ENCODE measurements at regions not wholly inside any gene's neighbourhood (a gene's known extent, or its start where the extent isn't known, plus 50 kb on each side); places are given as distances from the start of the nearest gene placed in this dataset.
"Not testable (repeated sequence)": the region's sequence is repeated elsewhere in the genome, so short reads cannot be mapped to it uniquely, and the experiment has no call there.

DNA sequence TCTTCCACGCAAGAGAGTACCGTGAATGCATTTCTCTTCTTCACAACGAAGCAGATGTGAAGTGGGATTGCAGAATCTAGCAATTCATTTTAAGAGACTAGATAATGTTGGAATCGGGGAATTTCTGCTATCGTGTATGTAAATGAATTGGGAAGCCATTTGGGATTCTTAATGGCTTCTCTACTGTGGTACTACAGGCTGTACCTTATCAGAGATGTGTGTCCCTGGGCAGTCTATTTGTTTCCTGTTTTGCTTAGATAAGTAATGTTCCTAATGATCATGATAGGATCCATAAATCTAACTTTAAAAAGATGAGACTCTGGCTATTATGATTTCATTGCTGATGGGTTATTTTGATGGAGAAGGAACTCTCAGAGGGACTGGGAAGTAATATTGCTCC, 320.6 kb downstream of the REEP3 start:
- TF ChIP-seq CTCF (IDR thresholded peaks at IDR 0.05; ENCODE audit: low read depth, low read length, missing control alignments): no peak
- no peak for DNase-seq (ENCODE audit: low read depth)
- no peak overlapping the region for H3K4me3 ChIP-seq (ENCODE audit: low read depth, low read length)

DNA sequence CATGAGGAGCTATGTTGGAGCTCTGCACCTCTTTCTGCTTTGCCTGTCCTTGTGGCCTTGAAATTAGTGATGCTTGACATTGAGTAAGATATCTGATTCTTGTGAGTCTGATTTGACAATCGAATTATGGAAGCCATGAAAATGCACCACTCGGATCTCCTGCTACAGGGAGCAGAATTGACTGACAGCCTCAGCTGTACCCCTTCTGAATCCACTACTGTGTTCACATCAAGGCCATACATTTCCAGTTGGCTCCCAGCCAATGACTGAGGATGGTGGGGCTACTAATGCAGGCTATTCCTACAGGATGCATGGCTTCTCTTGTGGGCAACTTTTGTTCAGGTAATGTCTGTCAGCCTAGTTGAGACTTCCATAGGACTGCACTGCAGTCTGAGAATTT, 321.9 kb downstream of the REEP3 start:
- TF ChIP-seq CTCF (IDR thresholded peaks at IDR 0.05; ENCODE audit: low read depth, low read length, missing control alignments): no peak
- no peak overlapping the region for H3K4me3 ChIP-seq (ENCODE audit: low read depth, low read length)
- DNase-seq (ENCODE audit: low read depth): no peak

DNA sequence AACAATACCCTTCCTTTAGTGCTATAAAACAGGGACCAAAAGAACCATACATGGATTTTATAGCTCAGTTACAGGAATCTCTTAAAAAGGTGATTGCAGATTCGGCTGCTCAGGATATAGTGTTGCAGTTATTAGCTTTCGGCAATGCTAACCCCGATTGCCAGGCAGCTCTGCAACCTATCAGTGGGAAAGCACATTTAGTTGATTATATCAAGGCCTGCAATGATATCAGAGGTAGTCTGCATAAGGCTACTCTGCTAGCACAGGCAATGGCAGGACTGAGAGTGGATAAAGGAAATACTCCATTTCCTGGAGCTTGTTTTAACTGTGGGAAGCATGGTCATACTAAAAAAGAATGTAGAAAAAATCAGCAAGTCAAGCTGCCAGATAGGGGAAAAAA, 327.7 kb downstream of the REEP3 start:
- DNase-seq (ENCODE audit: low read depth): not testable (repeated sequence)

DNA sequence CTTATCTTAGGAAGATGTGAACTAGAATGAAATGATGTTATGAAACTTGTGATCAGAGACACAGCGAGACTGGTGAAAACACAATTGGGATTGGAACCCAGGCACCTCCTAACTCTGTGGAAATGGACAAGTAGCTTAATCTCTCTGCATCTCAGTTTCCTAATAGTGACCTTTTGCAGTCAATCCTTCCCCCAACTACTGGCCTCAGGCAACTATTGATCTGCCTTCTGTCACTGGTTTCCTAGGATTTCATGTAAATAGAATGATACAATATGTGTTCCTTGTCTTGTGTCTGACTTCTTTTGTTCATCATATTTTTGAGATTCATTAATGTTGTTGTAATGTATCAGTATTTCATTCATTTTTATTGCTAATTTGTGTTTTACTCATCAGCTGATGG, 341.7 kb downstream of the REEP3 start:
- no peak overlapping the region for H3K4me3 ChIP-seq (ENCODE audit: low read depth, low read length)
- no peak for DNase-seq (ENCODE audit: low read depth)
- no peak for TF ChIP-seq CTCF (IDR thresholded peaks at IDR 0.05; ENCODE audit: low read depth, low read length, missing control alignments)

More for the DNA sequence above, 327.7 kb downstream of the REEP3 start:
- H3K4me3 ChIP-seq (ENCODE audit: low read depth, low read length): not testable (repeated sequence)

DNA sequence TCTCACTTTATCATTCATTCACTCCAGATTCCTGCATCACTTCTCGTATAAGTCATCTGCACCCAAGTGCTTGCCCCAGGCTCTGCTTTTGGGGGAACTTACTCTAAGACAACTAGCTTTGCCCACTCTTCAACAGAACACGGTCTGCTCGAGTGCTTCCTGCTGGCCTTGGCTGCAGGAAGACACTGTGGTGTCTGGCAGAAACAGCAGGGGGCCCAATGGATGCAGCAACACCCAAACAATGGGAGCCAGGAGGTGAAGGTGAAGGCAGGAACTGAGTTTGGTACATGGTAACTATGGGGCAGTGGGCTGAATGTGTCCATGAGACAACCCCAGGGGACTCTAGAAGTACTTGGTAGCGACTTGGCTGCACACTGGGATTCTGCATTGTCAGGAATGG, 344.0 kb downstream of the REEP3 start:
- DNase-seq (ENCODE audit: low read depth): no peak
- no peak for TF ChIP-seq CTCF (IDR thresholded peaks at IDR 0.05; ENCODE audit: low read depth, low read length, missing control alignments)
- no peak overlapping the region for H3K4me3 ChIP-seq (ENCODE audit: low read depth, low read length)

DNA sequence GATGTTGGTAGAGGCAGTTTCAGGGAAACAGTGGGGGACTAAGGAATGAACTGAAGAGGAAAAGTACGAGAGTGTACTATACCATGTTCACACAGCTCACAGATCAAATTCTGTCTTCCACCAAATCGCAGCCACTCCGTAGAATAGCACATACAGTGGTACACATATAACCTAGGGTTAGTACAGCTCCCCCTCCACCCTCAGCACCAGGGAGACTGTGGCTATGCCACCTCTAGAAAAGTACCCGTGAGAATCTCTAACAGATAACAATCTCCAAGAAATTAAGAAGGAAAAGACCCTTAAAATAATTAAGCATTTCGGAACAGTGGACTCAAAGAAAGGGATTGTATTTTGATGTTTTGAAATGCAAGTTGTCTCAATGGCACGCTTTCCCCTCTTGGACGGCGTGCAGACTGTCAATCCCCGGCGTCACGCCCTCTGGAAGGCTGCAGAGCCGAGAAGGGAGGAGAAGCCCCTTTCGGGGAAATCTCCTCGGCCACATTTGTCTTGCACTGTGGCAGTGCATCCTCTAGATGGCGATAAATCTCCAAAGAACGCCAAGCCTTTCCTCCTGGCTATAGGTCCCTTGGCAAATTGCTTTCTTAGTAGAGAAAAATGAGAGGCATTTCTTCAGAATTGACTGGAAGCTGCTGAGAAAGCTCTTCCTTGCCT, 345.0 kb downstream of the REEP3 start:
- TF ChIP-seq CTCF (IDR thresholded peaks at IDR 0.05; ENCODE audit: low read depth, low read length, missing control alignments): peak; percentile 92

GRCh38 chr10:63866747-63867140, 345.5 kb downstream of the REEP3 start:
- no peak for TF ChIP-seq CTCF (IDR thresholded peaks at IDR 0.05; ENCODE audit: low read depth, low read length, missing control alignments)
- no peak overlapping the region for H3K4me3 ChIP-seq (ENCODE audit: low read depth, low read length)
- DNase-seq (ENCODE audit: low read depth): no peak

More for the DNA sequence above, 345.0 kb downstream of the REEP3 start:
- peak; percentile 10 for DNase-seq (ENCODE audit: low read depth)
- H3K4me3 ChIP-seq (ENCODE audit: low read depth, low read length): no peak overlapping the region

All from GM12864 (cell line).